ENCODE measurements at regions not wholly inside any gene's neighbourhood (a gene's known extent, or its start where the extent isn't known, plus 50 kb on each side); places are given as distances from the start of the nearest gene placed in this dataset.

DNA sequence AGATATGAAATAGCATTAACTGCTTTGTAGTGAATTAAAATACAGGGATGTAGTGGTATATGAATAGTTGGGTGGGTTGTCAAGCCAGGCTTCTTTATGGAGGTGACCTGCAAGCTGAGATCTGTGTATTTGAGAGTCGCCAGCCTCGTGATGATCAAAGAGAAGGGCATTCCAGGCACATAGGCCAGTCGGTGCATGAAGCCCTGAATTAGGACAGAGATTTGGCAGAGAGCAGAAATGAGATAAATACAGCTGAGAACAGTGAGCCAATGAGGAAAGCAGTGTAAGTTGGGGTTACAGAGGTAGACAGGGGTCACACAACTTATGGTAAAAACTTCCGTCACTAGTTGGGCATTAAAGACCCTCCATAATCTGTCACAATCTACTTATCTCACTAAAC, 641.9 kb downstream of the OTOL1 start:
- H3K4ac ChIP-seq (ENCODE audit: low read depth, low read length), result no peak overlapping the region
- H3K27ac Mint-ChIP-seq, result no peak overlapping the region
- no peak for DNase-seq
- H3K9me3 ChIP-seq (ENCODE audit: control insufficient read depth, low read depth, low read length), result no peaks in the 10 kb centered on the region
- H4K20me1 ChIP-seq (ENCODE audit: control insufficient read depth, insufficient read depth, insufficient read length), result no peaks in the 10 kb centered on the region
- H3K27me3 Mint-ChIP-seq (ENCODE audit: low read depth), result no peaks in the 10 kb centered on the region
- no peak overlapping the region for H4K91ac ChIP-seq (ENCODE audit: insufficient read length, low read depth, low read length)
- H4K5ac ChIP-seq (ENCODE audit: insufficient read length, low read depth, low read length), result no peak overlapping the region
- no peak overlapping the region for H2BK12ac ChIP-seq (ENCODE audit: insufficient read length, low read depth, low read length)
- no peak overlapping the region for H3K27ac ChIP-seq (ENCODE audit: insufficient read length, low read depth, low read length)
- no peaks in the 10 kb centered on the region for H3K23me2 ChIP-seq (ENCODE audit: insufficient read length, low read depth, low read length, poor library complexity, severe bottlenecking)
- TF ChIP-seq, protein P1, sequence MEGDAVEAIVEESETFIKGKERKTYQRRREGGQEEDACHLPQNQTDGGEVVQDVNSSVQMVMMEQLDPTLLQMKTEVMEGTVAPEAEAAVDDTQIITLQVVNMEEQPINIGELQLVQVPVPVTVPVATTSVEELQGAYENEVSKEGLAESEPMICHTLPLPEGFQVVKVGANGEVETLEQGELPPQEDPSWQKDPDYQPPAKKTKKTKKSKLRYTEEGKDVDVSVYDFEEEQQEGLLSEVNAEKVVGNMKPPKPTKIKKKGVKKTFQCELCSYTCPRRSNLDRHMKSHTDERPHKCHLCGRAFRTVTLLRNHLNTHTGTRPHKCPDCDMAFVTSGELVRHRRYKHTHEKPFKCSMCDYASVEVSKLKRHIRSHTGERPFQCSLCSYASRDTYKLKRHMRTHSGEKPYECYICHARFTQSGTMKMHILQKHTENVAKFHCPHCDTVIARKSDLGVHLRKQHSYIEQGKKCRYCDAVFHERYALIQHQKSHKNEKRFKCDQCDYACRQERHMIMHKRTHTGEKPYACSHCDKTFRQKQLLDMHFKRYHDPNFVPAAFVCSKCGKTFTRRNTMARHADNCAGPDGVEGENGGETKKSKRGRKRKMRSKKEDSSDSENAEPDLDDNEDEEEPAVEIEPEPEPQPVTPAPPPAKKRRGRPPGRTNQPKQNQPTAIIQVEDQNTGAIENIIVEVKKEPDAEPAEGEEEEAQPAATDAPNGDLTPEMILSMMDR (conservative IDR thresholded peaks at IDR 0.05), result no peak
- no peak overlapping the region for H3K4me3 Mint-ChIP-seq
- no peak overlapping the region for H2BK5ac ChIP-seq (ENCODE audit: insufficient read length, low read length)
- H3K9me3 Mint-ChIP-seq, result no peaks in the 10 kb centered on the region
- H2AK5ac ChIP-seq (ENCODE audit: insufficient read length, low read length), result no peak overlapping the region
- WGBS (ENCODE audit: extremely low coverage, insufficient read length, low lambda C conversion rate), result no CpG with 5 or more reads among the region's 4 CpGs
- H2AFZ ChIP-seq (ENCODE audit: low read length), result no peak overlapping the region
- no peaks in the 10 kb centered on the region for H3K27me3 ChIP-seq (ENCODE audit: insufficient read depth, low read length)
- no peaks in the 10 kb centered on the region for H3K4me1 Mint-ChIP-seq
- H3T11ph ChIP-seq (ENCODE audit: low read length), result no peak overlapping the region
- no peak overlapping the region for H2BK20ac ChIP-seq (ENCODE audit: low read depth, low read length, poor library complexity, severe bottlenecking)
- H3K56ac ChIP-seq (ENCODE audit: insufficient read length, low read depth, low read length), result no peak overlapping the region
- H2BK15ac ChIP-seq (ENCODE audit: low read depth, low read length), result no peak overlapping the region
- H3K4me2 ChIP-seq (ENCODE audit: insufficient read depth, insufficient read length, low read length), result no peak overlapping the region
- no peak overlapping the region for H2BK120ac ChIP-seq (ENCODE audit: low read depth, low read length, poor library complexity, severe bottlenecking)
- no peak overlapping the region for H4K8ac ChIP-seq (replicated peaks; ENCODE audit: insufficient read length, low read depth, low read length)
- H3K79me2 ChIP-seq (ENCODE audit: insufficient read depth, low read length), result no peaks in the 10 kb centered on the region
- no peaks in the 10 kb centered on the region for H3K36me3 Mint-ChIP-seq (ENCODE audit: insufficient read depth in 1 of 3, low read depth in 3 of 3)
- H3K23ac ChIP-seq (ENCODE audit: insufficient read length, low read depth, low read length), result no peak overlapping the region
- H3K4me1 ChIP-seq (ENCODE audit: insufficient read depth, low read length), result no peaks in the 10 kb centered on the region; the same call in 1 of the 2 replicates
- H3K79me1 ChIP-seq (ENCODE audit: insufficient read depth, low read depth, low read length, poor library complexity, severe bottlenecking), result no peaks in the 10 kb centered on the region
- no peak overlapping the region for H3K9ac ChIP-seq (ENCODE audit: extremely low read depth, insufficient read length, low read length)
- H3K18ac ChIP-seq (ENCODE audit: insufficient read length, low read depth, low read length), result no peak overlapping the region
- no peak overlapping the region for H3K14ac ChIP-seq (ENCODE audit: insufficient read depth, low read length)

All from H9 (cell line).